NAMALWA (cell line): ENCODE measurements at regions not wholly inside any gene's neighbourhood (a gene's known extent, or its start where the extent isn't known, plus 50 kb on each side); places are given as distances from the start of the nearest gene placed in this dataset.
A peak's percentile ranks its signal among the peaks of the same experiment; 100 is the strongest.

Experiments used
- DNase-seq: peaks from one replicate; pipeline ENCODE4 v3.0.0-alpha.2; 2015; ENCODE audit warnings: low spot score

- DNase-seq = no peak
These were observed 367.6 kb upstream of the ERCC4 start for GRCh38 chr16:13552062-13552959.

GRCh38 chr16:13552960-13553257 lies 367.0 kb upstream of the ERCC4 start:
- DNase-seq = no peak

- no peak for DNase-seq
These were observed 366.4 kb upstream of the ERCC4 start for GRCh38 chr16:13553453-13553985.

GRCh38 chr16:13554005-13554404 lies 365.9 kb upstream of the ERCC4 start:
- DNase-seq = peak; percentile 34

- no peak for DNase-seq
These were observed 365.3 kb upstream of the ERCC4 start for GRCh38 chr16:13554643-13555042.

GRCh38 chr16:13557418-13557817 lies 362.5 kb upstream of the ERCC4 start:
- no peak for DNase-seq

- no peak for DNase-seq
These were observed 361.2 kb upstream of the ERCC4 start for GRCh38 chr16:13558752-13559151.

- no peak for DNase-seq
These were observed 360.3 kb upstream of the ERCC4 start for GRCh38 chr16:13559624-13560023.

GRCh38 chr16:13560151-13560550 lies 359.8 kb upstream of the ERCC4 start:
- peak; percentile 57 for DNase-seq

- no peak for DNase-seq
These were observed 358.5 kb upstream of the ERCC4 start for GRCh38 chr16:13561291-13562070.

GRCh38 chr16:13568803-13569202 lies 351.2 kb upstream of the ERCC4 start:
- DNase-seq = no peak

- no peak for DNase-seq
These were observed 350.0 kb upstream of the ERCC4 start for GRCh38 chr16:13569986-13570385.

GRCh38 chr16:13571036-13571435 lies 348.9 kb upstream of the ERCC4 start:
- no peak for DNase-seq

GRCh38 chr16:13573903-13574302 lies 346.1 kb upstream of the ERCC4 start:
- DNase-seq = no peak

- DNase-seq = no peak
These were observed 333.9 kb upstream of the ERCC4 start for GRCh38 chr16:13586051-13586450.

- DNase-seq = no peak
These were observed 332.8 kb upstream of the ERCC4 start for GRCh38 chr16:13587181-13587580.

GRCh38 chr16:13594823-13595222 lies 325.1 kb upstream of the ERCC4 start:
- DNase-seq = no peak

GRCh38 chr16:13606804-13607203 lies 313.1 kb upstream of the ERCC4 start:
- no peak for DNase-seq

GRCh38 chr16:13607289-13607688 lies 312.7 kb upstream of the ERCC4 start:
- no peak for DNase-seq

- no peak for DNase-seq
These were observed 308.4 kb upstream of the ERCC4 start for GRCh38 chr16:13611596-13611995.

GRCh38 chr16:13612623-13613022 lies 307.3 kb upstream of the ERCC4 start:
- DNase-seq = no peak

GRCh38 chr16:13613165-13613564 lies 306.8 kb upstream of the ERCC4 start:
- DNase-seq = no peak

- DNase-seq = no peak
These were observed 298.3 kb upstream of the ERCC4 start for GRCh38 chr16:13621639-13622038.
